Thymus (tissue), 11 donors: ENCODE measurements at regions not wholly inside any gene's neighbourhood (a gene's known extent, or its start where the extent isn't known, plus 50 kb on each side); places are given as distances from the start of the nearest gene placed in this dataset.
"Not testable (repeated sequence)": the region's sequence is repeated elsewhere in the genome, so short reads cannot be mapped to it uniquely, and the experiment has no call there.

ENCODE experiments used
- DNase-seq, 9 donors: peaks; one replicate each; pipeline ENCODE4 v3.0.0-alpha.2; 2013; ENCODE audit warnings: low spot score in 9 of 9, low read depth in 6 of 9, missing footprints in 1 of 9
- H3K27ac ChIP-seq, 2 donors: one replicate each; pipeline ENCODE4 v1.5.1; 2013; ENCODE audit warnings: control low read depth in 1 of 2, low read depth in 1 of 2, low read length in 1 of 2, mild to moderate bottlenecking in 1 of 2, moderate library complexity in 1 of 2
- H3K27me3 ChIP-seq, 2 donors: one replicate each; pipeline ENCODE4 v1.5.1; 2013; ENCODE audit warnings: low read length in 1 of 2; ENCODE audit not compliant: control insufficient read depth in 2 of 2, insufficient read depth in 1 of 2
- H3K36me3 ChIP-seq, 2 donors: one replicate each; pipeline ENCODE4 v1.5.1; 2013; ENCODE audit warnings: low read length in 1 of 2, mild to moderate bottlenecking in 1 of 2, moderate library complexity in 1 of 2; ENCODE audit not compliant: control insufficient read depth in 2 of 2, insufficient read depth in 2 of 2
- H3K4me1 ChIP-seq, 2 donors: one replicate each; pipeline ENCODE4 v1.5.1; 2013; ENCODE audit warnings: low read length in 2 of 2; ENCODE audit not compliant: control insufficient read depth in 2 of 2, insufficient read depth in 2 of 2
- H3K4me3 ChIP-seq, 2 donors: one replicate each; pipeline ENCODE4 v1.5.1; 2013; ENCODE audit warnings: low read length in 2 of 2, control low read depth in 1 of 2, mild to moderate bottlenecking in 1 of 2
- H3K9me3 ChIP-seq, 2 donors: one replicate each; pipeline ENCODE4 v1.5.1; 2013; ENCODE audit warnings: low read length in 1 of 2, mild to moderate bottlenecking in 1 of 2; ENCODE audit not compliant: control insufficient read depth in 2 of 2, insufficient read depth in 1 of 2
- WGBS: extraction: QIAGEN DNeasy Blood & Tissue Kit; methylation state at CpG from one replicate; pipeline ENCODE4 v1.1.7; 2013; 5-methylcytosine and 5-hydroxymethylcytosine counted together
- donor health status: healthy.

- not testable (repeated sequence) for H3K27me3 ChIP-seq, H3K4me1 ChIP-seq, H3K4me3 ChIP-seq, H3K27ac ChIP-seq, H3K9me3 ChIP-seq, H3K36me3 ChIP-seq, DNase-seq
- WGBS, result 87% methylated on average over 12 of the region's 12 CpGs
Observed at GRCh38 chr9:71595762-71596161, 172.6 kb downstream of the CEMIP2 start.

DNA sequence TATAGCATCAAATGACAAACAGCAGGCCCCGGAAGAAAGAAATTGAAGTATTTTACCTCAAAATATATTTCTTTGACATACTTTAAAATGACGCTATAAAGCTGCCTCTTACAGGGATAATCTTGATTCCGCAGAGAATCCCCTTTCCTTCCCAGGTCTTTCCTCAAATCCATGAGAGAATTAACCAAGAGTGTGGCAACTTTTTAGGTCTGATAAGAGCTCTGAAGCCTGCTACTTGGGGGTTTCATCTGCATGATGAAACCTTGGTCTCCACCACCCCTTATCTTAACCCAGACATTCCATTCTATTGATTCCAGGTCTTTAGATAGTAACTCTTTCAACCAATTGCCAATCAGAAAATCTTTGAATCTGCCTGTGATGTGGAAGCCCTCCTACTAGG is 173.8 kb downstream of the CEMIP2 start:
- H3K36me3 ChIP-seq, result no peaks in the 10 kb centered on the region
- no peak overlapping the region for H3K4me3 ChIP-seq
- H3K27ac ChIP-seq, result no peak overlapping the region
- H3K4me1 ChIP-seq, result no peaks in the 10 kb centered on the region
- no peaks in the 10 kb centered on the region for H3K27me3 ChIP-seq
- H3K9me3 ChIP-seq, result no peaks in the 10 kb centered on the region
- no peak for DNase-seq
- 94% methylated on average over 3 of the region's 3 CpGs for WGBS

DNA sequence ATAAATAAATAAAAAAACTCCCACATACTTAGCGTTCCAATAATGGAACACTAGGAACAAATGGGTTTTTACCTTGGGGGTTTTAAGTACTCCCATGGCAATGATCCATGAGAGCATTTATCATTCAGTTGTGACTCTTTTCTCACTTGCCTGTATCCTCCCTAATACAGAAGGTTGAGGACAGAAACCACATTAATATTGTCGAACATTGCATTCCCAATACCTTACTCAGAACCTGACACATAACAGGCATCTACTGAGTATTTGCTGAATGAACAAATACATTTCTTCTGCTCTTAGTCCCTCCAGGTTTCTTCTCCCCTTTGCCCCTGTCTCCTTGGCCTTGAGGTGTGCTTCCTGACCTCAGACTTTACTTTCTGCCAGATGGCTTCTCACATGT is 175.9 kb downstream of the CEMIP2 start:
- 98% methylated on average over 2 of the region's 2 CpGs for WGBS
- Histone ChIP-seq H3K36me3 (no peaks in the 10 kb centered on the region), H3K4me3 (no peak overlapping the region), H3K27me3 (peaks cover 0 to 2% of the 10 kb centered on the region in 2 donors), H3K4me1 (no peaks in the 10 kb centered on the region), H3K27ac (no peak overlapping the region), H3K9me3 (no peaks in the 10 kb centered on the region)
- DNase-seq, result no peak

DNA sequence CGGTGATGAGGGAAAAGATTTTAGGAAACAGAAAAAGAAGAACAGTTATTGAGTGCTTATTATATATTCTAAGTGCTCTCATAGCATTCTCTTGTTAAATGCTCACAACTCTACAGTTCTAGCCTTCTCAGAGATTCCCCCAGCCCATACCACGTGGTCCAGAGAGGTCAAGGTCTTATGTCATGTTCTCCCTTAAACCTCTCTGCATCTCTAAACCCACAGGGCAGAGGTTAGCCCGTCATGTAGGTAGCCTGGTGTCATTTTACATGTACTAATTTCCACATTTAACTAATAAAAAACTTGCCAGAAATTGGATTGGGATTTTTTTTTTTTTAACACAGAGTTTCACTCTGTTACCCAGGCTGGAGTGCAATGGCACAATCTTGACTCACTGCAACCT is 178.0 kb downstream of the CEMIP2 start:
- H3K4me3 ChIP-seq, result no peak overlapping the region
- H3K27ac ChIP-seq, result no peak overlapping the region
- no peaks in the 10 kb centered on the region for H3K4me1 ChIP-seq
- H3K36me3 ChIP-seq, result no peaks in the 10 kb centered on the region
- 84% methylated on average over 3 of the region's 3 CpGs for WGBS
- H3K9me3 ChIP-seq, result no peaks in the 10 kb centered on the region
- no peak for DNase-seq
- peaks cover 0 to 2% of the 10 kb centered on the region in 2 donors for H3K27me3 ChIP-seq

- Histone ChIP-seq H3K27ac (no peak overlapping the region), H3K9me3 (no peaks in the 10 kb centered on the region), H3K4me3 (no peak overlapping the region), H3K36me3 (no peaks in the 10 kb centered on the region), H3K4me1 (no peaks in the 10 kb centered on the region), H3K27me3 (peaks cover 0 to 2% of the 10 kb centered on the region in 2 donors)
- DNase-seq, result no peak
- WGBS, result 90% methylated on average over 6 of the region's 6 CpGs
Observed at GRCh38 chr9:71589612-71590011, 178.7 kb downstream of the CEMIP2 start.

DNA sequence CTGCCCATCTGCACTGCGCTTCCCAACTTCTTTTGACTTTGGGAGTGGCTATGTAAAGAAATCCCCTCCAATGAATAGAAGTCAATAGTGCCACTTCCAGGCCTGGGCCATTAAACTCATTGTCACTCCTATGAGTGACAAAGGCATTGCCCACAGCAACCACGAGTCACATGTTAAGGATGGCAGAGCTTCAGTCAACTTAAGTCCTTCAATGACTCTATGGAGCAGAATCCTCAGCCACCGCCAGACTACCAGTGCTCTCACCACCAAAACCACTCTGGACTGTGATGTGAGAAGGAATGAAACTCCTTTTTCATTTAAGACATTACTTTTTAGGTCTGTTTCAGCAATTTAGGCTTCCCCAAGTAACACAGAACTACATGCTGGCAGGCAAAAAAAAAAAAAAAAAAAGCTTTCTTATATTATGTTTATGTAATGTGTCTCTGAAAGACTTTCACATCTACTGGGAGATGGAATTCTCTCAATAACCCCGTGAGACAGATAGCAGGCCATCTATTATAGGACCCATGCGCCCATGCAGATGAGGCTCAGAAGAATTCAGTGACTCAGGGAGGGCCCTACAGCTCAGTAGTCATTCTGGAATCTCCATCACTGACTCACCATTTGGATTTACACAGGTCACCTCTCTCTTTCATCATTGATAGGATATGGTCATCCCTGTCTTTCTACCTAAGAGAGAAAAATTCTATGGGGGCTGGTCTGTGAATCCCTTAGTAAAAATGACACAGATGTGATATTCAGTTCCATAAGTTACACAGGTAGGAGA is 180.5 kb downstream of the CEMIP2 start:
- Histone ChIP-seq H3K4me3 (no peak overlapping the region), H3K27me3 (peaks cover 0 to 2% of the 10 kb centered on the region in 2 donors), H3K36me3 (no peaks in the 10 kb centered on the region), H3K9me3 (no peaks in the 10 kb centered on the region), H3K27ac (no peak overlapping the region), H3K4me1 (no peaks in the 10 kb centered on the region)
- WGBS, result 85% methylated on average over 5 of the region's 5 CpGs
- DNase-seq, result no peak

GRCh38 chr9:71583792-71584191 is 184.5 kb downstream of the CEMIP2 start:
- no peak overlapping the region for H3K27ac ChIP-seq
- H3K27me3 ChIP-seq, result no peaks in the 10 kb centered on the region
- H3K4me1 ChIP-seq, result no peaks in the 10 kb centered on the region
- H3K4me3 ChIP-seq, result no peak overlapping the region
- no peak for DNase-seq
- H3K36me3 ChIP-seq, result no peaks in the 10 kb centered on the region
- H3K9me3 ChIP-seq, result no peaks in the 10 kb centered on the region
- WGBS, result 86% methylated on average over 1 of the region's 1 CpG

GRCh38 chr9:71582347-71582746 is 186.0 kb downstream of the CEMIP2 start:
- no peaks in the 10 kb centered on the region for H3K9me3 ChIP-seq
- WGBS, result 90% methylated on average over 2 of the region's 2 CpGs
- H3K27me3 ChIP-seq, result no peaks in the 10 kb centered on the region
- no peaks in the 10 kb centered on the region for H3K36me3 ChIP-seq
- no peaks in the 10 kb centered on the region for H3K4me1 ChIP-seq
- no peak overlapping the region for H3K27ac ChIP-seq
- H3K4me3 ChIP-seq, result no peak overlapping the region
- no peak for DNase-seq

GRCh38 chr9:71581101-71581500 is 187.2 kb downstream of the CEMIP2 start:
- no peak overlapping the region for H3K4me3 ChIP-seq
- H3K9me3 ChIP-seq, result no peaks in the 10 kb centered on the region

More at GRCh38 chr9:71581101-71581500, 187.2 kb downstream of the CEMIP2 start:
- H3K36me3 ChIP-seq, result no peaks in the 10 kb centered on the region
- no peak for DNase-seq
- no peaks in the 10 kb centered on the region for H3K4me1 ChIP-seq
- WGBS, result 91% methylated on average over 2 of the region's 2 CpGs
- no peak overlapping the region for H3K27ac ChIP-seq
- H3K27me3 ChIP-seq, result no peaks in the 10 kb centered on the region
